Spleen (tissue), 7 donors: ENCODE measurements at regions not wholly inside any gene's neighbourhood (a gene's known extent, or its start where the extent isn't known, plus 50 kb on each side); places are given as distances from the start of the nearest gene placed in this dataset.

ENCODE experiments used
- CTCF ChIP-seq, 11 experiments: fragments of 200-600 bp in 7 of 11; fragments of 450-650 bp in 4 of 11; sonication (generic) in 4 of 11; IDR thresholded peaks in 8 of 11; conservative IDR thresholded peaks in 3 of 11; 1 replicate in 7 of 11; 2 replicates in 4 of 11; pipeline versions ENCODE4 v1.4.0 to v1.8.0; 2016 to 2021; ENCODE audit warnings: antibody characterized with exemption in 11 of 11, inconsistent platforms in 4 of 11, mild to moderate bottlenecking in 1 of 11
- POLR2A ChIP-seq, 3 donors: fragments of 450-650 bp; IDR thresholded peaks; one replicate each; pipeline ENCODE4 v1.5.1; 2017; ENCODE audit warnings: antibody characterized with exemption in 3 of 3, mild to moderate bottlenecking in 1 of 3
- POLR2AphosphoS5 ChIP-seq, 3 donors: sonication (generic); formaldehyde crosslinking; IDR thresholded peaks; one replicate each; pipeline ENCODE4 v1.5.1; 2017; ENCODE audit warnings: antibody characterized with exemption in 3 of 3
- donor health status: DM: no; HTN: no; CAD: no; lungs with moderate emphysema.
- donor health status: DM: no; HTN: no; CAD: no.
- donor health status: DM: no; HTN: no; CAD: no.

- no peak for TF ChIP-seq POLR2A (IDR thresholded peaks at IDR 0.05)
- TF ChIP-seq CTCF (IDR thresholded peaks at IDR 0.05 in 8 of 11, conservative IDR thresholded peaks at IDR 0.05 in 3 of 11): no peak
- no peak for TF ChIP-seq POLR2AphosphoS5 (IDR thresholded peaks at IDR 0.05)
These were observed 1061.4 kb downstream of the OTOL1 start for GRCh38 chr3:162558016-162558415.
